ENCODE measurements at regions not wholly inside any gene's neighbourhood (a gene's known extent, or its start where the extent isn't known, plus 50 kb on each side); places are given as distances from the start of the nearest gene placed in this dataset.
"Not testable (repeated sequence)": the region's sequence is repeated elsewhere in the genome, so short reads cannot be mapped to it uniquely, and the experiment has no call there.

DNA sequence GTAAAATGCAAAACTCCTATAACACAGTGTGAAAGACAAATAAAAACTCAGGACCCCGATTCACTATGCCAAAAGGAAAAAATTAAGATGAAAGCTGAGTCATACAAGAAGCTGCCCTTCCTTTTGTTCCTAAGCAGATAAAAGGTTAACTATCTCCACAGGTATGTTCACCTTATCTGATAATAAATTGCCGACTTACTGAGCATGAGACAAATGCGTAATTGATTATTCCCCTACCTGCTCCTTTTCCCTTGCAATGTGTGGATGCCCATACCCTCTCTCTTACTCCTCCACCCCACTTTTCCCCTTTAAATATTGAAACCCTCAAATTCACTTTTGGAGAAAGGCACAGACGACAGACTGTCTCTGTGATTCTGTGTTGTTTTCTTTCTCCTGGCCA is 148.6 kb upstream of the TMEM260 start:
- Mint-ChIP-seq H3K9me3 (no peaks in the 10 kb centered on the region), H3K4me1 (no peaks in the 10 kb centered on the region), H3K36me3 (ENCODE audit: insufficient read depth) (no peaks in the 10 kb centered on the region), H3K27me3 (peaks cover 37% of the 10 kb centered on the region), H3K27ac (ENCODE audit: low read depth) (no peak overlapping the region), H3K4me3 (no peak overlapping the region)
- no peak for ATAC-seq (replicated peaks; ENCODE audit: extremely low read depth, poor library complexity, severe bottlenecking)
- no peak for DNase-seq (ENCODE audit: low spot score in 2 of 2)

- no peaks in the 10 kb centered on the region for H3K36me3 Mint-ChIP-seq (ENCODE audit: insufficient read depth)
- H3K27ac Mint-ChIP-seq (ENCODE audit: low read depth), result no peak overlapping the region
- no peak overlapping the region for H3K4me3 Mint-ChIP-seq
- ATAC-seq (replicated peaks; ENCODE audit: extremely low read depth, poor library complexity, severe bottlenecking) (no peak), DNase-seq (ENCODE audit: low spot score in 2 of 2) (no peak)
- H3K4me1 Mint-ChIP-seq, result no peaks in the 10 kb centered on the region
- H3K9me3 Mint-ChIP-seq, result no peaks in the 10 kb centered on the region
- peaks cover 41% of the 10 kb centered on the region for H3K27me3 Mint-ChIP-seq
Measured at GRCh38 chr14:56449670-56450213, 129.9 kb upstream of the TMEM260 start.

DNA sequence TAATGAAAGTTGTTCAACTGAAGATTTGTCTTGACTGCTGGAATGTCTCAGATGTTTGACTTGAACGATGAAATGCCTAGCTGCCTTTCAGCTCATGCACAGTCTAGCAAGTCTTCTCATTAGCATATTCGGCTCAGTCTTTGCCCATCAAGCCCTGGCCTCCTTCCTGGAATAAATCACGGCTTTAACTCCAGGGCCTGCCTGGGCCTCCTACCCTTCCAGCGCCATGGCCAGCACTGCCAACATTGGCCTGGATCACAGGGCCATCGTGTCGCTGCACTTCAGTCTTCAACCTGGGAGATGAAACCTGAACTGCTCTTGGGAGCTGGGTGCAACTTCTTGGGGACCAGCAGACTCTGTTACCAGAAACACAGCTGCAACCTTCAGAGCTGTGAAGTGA is 126.7 kb upstream of the TMEM260 start:
- no peaks in the 10 kb centered on the region for H3K36me3 Mint-ChIP-seq (ENCODE audit: insufficient read depth)
- no peaks in the 10 kb centered on the region for H3K4me1 Mint-ChIP-seq
- H3K27ac Mint-ChIP-seq (ENCODE audit: low read depth), result no peak overlapping the region
- H3K4me3 Mint-ChIP-seq, result no peak overlapping the region
- ATAC-seq (replicated peaks; ENCODE audit: extremely low read depth, poor library complexity, severe bottlenecking) (no peak), DNase-seq (ENCODE audit: low spot score in 2 of 2) (no peak)
- peaks cover 66% of the 10 kb centered on the region for H3K27me3 Mint-ChIP-seq
- no peaks in the 10 kb centered on the region for H3K9me3 Mint-ChIP-seq

DNA sequence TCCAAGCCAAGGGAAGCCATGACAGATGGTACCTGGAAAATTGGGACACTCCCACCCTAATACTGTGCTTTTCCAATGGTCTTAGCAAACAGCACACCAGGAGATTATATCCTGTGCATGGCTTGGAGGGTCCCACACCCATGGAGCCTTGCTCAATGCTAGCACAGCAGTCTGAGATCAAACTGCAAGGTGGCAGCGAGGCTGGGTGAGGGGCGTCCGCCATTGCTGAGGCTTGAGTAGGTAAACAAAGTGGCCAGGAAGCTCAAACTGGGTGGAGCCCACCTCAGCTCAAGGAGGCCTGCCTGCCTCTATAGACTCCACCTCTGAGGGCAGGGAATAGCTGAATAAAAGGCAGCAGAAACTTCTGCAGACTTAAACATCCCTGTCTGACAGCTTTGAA is 124.9 kb upstream of the TMEM260 start:
- not testable (repeated sequence) for H3K27ac Mint-ChIP-seq (ENCODE audit: low read depth); H3K4me3 Mint-ChIP-seq; H3K36me3 Mint-ChIP-seq (ENCODE audit: insufficient read depth); H3K9me3 Mint-ChIP-seq; H3K4me1 Mint-ChIP-seq; ATAC-seq (replicated peaks; ENCODE audit: extremely low read depth, poor library complexity, severe bottlenecking); DNase-seq (ENCODE audit: low spot score in 2 of 2)
- H3K27me3 Mint-ChIP-seq, result peaks cover 66% of the 10 kb centered on the region

GRCh38 chr14:56460469-56460868 is 119.1 kb upstream of the TMEM260 start:
- no peaks in the 10 kb centered on the region for H3K9me3 Mint-ChIP-seq
- no peaks in the 10 kb centered on the region for H3K4me1 Mint-ChIP-seq
- peaks cover 84% of the 10 kb centered on the region for H3K27me3 Mint-ChIP-seq
- no peak overlapping the region for H3K4me3 Mint-ChIP-seq
- ATAC-seq (replicated peaks; ENCODE audit: extremely low read depth, poor library complexity, severe bottlenecking) (no peak), DNase-seq (ENCODE audit: low spot score in 2 of 2) (no peak)
- H3K36me3 Mint-ChIP-seq (ENCODE audit: insufficient read depth), result peaks cover 2% of the 10 kb centered on the region
- H3K27ac Mint-ChIP-seq (ENCODE audit: low read depth), result no peak overlapping the region

- Mint-ChIP-seq H3K36me3 (ENCODE audit: insufficient read depth) (peaks cover 2% of the 10 kb centered on the region), H3K4me3 (no peak overlapping the region), H3K27me3 (peaks cover 84% of the 10 kb centered on the region), H3K4me1 (no peaks in the 10 kb centered on the region), H3K9me3 (no peaks in the 10 kb centered on the region), H3K27ac (ENCODE audit: low read depth) (no peak overlapping the region)
- no peak for ATAC-seq (replicated peaks; ENCODE audit: extremely low read depth, poor library complexity, severe bottlenecking)
- DNase-seq (ENCODE audit: low spot score in 2 of 2), result no peak
Measured at GRCh38 chr14:56461276-56462275, 118.0 kb upstream of the TMEM260 start.

- H3K36me3 Mint-ChIP-seq (ENCODE audit: insufficient read depth), result no peaks in the 10 kb centered on the region
- ATAC-seq (replicated peaks; ENCODE audit: extremely low read depth, poor library complexity, severe bottlenecking) (no peak), DNase-seq (ENCODE audit: low spot score in 2 of 2) (no peak)
- no peak overlapping the region for H3K4me3 Mint-ChIP-seq
- H3K9me3 Mint-ChIP-seq, result no peaks in the 10 kb centered on the region
- H3K27me3 Mint-ChIP-seq, result peaks cover 78% of the 10 kb centered on the region
- H3K4me1 Mint-ChIP-seq, result no peaks in the 10 kb centered on the region
- no peak overlapping the region for H3K27ac Mint-ChIP-seq (ENCODE audit: low read depth)
Measured at GRCh38 chr14:56463271-56463890, 116.2 kb upstream of the TMEM260 start.

DNA sequence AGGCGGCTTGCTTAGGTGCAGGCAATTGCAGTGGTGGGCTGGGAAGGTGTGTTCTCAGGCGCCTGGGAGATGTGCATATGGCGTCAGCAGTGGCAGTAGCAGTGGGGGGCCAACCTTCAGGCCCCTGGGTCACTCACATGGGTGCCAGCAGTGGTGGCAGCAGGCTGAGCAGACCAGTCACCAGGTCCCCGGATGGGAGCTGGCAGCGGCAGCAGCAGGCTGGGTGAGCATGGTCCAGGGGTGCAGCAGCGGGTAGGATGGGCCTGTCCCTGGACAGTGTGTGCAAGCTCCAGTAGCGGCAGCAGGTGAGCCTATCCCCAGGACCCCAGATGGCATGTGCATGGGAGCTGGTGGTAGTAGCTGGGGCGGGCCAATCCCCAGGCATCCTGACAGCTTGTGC is 108.5 kb upstream of the TMEM260 start:
- ATAC-seq (replicated peaks; ENCODE audit: extremely low read depth, poor library complexity, severe bottlenecking), result no peak
- no peak overlapping the region for H3K4me3 Mint-ChIP-seq
- DNase-seq (ENCODE audit: low spot score in 2 of 2), result no peak
- H3K4me1 Mint-ChIP-seq, result no peaks in the 10 kb centered on the region
- H3K9me3 Mint-ChIP-seq, result no peaks in the 10 kb centered on the region
- H3K36me3 Mint-ChIP-seq (ENCODE audit: insufficient read depth), result no peaks in the 10 kb centered on the region
- H3K27me3 Mint-ChIP-seq, result peaks cover 44% of the 10 kb centered on the region
- H3K27ac Mint-ChIP-seq (ENCODE audit: low read depth), result no peak overlapping the region

DNA sequence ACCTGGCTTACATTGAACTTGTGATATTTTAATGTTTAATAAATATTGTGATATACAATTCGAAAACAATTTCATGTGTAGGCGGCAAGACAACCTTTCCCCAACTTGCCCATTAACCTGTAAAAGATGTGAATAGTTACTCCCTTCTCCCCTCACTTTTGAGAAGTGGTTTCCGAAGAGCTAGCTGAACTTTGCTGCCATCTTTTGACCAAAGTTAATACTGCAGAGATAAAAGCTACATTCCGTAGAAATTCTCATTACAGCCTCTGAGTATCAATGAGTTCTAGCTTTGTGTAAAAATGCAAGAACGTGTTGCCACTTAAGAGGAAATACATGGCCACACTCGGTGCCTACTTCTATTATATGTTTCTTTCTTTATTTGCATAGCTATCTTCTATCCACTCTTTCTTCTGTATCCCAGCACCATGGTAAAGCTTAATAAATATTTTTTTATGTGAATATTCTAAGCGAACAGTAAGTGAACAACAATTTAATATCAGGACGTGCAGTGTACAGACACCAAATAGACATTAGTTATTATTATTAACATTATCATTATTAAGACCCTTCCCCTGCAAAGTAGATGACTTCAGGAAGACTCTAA is 105.1 kb upstream of the TMEM260 start:
- H3K4me1 Mint-ChIP-seq, result no peaks in the 10 kb centered on the region
- DNase-seq (ENCODE audit: low spot score in 2 of 2) (no peak), ATAC-seq (replicated peaks; ENCODE audit: extremely low read depth, poor library complexity, severe bottlenecking) (no peak)
- no peaks in the 10 kb centered on the region for H3K36me3 Mint-ChIP-seq (ENCODE audit: insufficient read depth)
- H3K27me3 Mint-ChIP-seq, result peaks cover 28% of the 10 kb centered on the region
- H3K4me3 Mint-ChIP-seq, result no peak overlapping the region
- H3K9me3 Mint-ChIP-seq, result no peaks in the 10 kb centered on the region
- H3K27ac Mint-ChIP-seq (ENCODE audit: low read depth), result no peak overlapping the region

GRCh38 chr14:56482310-56482911 is 97.2 kb upstream of the TMEM260 start:
- Mint-ChIP-seq H3K36me3 (ENCODE audit: insufficient read depth) (no peaks in the 10 kb centered on the region), H3K4me1 (no peaks in the 10 kb centered on the region), H3K4me3 (no peak overlapping the region), H3K27me3 (peaks cover 39% of the 10 kb centered on the region), H3K27ac (ENCODE audit: low read depth) (no peak overlapping the region), H3K9me3 (no peaks in the 10 kb centered on the region)
- ATAC-seq (replicated peaks; ENCODE audit: extremely low read depth, poor library complexity, severe bottlenecking), result no peak
- DNase-seq (ENCODE audit: low spot score in 2 of 2), result no peak

DNA sequence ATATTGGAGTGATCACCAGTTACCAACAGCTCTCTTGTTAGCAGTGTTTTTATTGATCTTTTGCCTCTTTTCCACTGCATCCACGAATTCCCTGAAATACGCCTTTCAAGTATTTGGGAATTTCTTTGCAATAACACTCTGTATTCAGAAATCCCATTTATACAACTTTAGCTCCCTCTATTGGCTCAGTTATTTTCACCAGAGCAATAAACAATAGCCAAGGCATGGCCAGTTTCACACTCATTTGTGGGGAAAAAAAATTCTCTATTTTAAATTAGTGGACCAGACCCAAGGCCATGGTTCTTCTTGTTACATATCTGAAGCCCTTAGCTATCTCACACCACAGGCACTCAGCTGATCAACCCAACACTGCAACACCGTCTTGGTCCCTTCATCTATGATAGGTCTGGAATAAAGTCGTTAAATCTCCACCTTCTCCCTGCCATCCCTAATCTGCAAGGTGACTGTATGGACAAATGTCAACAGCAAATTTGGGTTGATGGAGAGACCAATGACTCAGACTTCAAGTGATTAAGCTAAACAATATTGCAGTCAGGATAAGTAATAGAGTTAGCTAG is 92.4 kb upstream of the TMEM260 start:
- ATAC-seq (replicated peaks; ENCODE audit: extremely low read depth, poor library complexity, severe bottlenecking) (no peak), DNase-seq (ENCODE audit: low spot score in 2 of 2) (no peak)
- peaks cover 35% of the 10 kb centered on the region for H3K27me3 Mint-ChIP-seq
- no peak overlapping the region for H3K27ac Mint-ChIP-seq (ENCODE audit: low read depth)
- H3K4me3 Mint-ChIP-seq, result no peak overlapping the region
- H3K4me1 Mint-ChIP-seq, result no peaks in the 10 kb centered on the region
- no peaks in the 10 kb centered on the region for H3K9me3 Mint-ChIP-seq
- no peaks in the 10 kb centered on the region for H3K36me3 Mint-ChIP-seq (ENCODE audit: insufficient read depth)

DNA sequence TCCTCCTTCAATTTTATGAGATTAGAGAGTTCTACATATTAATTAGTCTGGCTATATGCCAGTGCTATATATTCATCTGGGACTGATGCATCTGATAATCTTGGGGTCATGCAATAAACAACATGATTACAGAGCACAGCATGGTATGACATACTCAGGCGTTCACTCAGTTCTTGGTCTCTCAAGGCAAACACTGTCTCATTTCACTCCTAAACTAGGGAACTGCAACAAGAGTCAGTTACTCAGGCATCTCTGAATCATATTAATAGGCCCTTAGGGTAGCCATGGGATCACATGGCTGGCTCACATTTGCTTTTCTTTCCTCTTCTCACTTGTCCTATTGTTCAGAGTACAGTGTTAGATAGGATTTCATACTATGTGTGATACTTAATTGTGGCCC is 91.8 kb upstream of the TMEM260 start:
- ATAC-seq (replicated peaks; ENCODE audit: extremely low read depth, poor library complexity, severe bottlenecking), result no peak
- H3K4me1 Mint-ChIP-seq, result no peaks in the 10 kb centered on the region

More for the DNA sequence above, 91.8 kb upstream of the TMEM260 start:
- Mint-ChIP-seq H3K27me3 (peaks cover 29% of the 10 kb centered on the region), H3K36me3 (ENCODE audit: insufficient read depth) (no peaks in the 10 kb centered on the region), H3K9me3 (no peaks in the 10 kb centered on the region), H3K27ac (ENCODE audit: low read depth) (no peak overlapping the region), H3K4me3 (no peak overlapping the region)
- DNase-seq (ENCODE audit: low spot score in 2 of 2), result no peak
